HEK293 (cell line): ENCODE measurements at regions not wholly inside any gene's neighbourhood (a gene's known extent, or its start where the extent isn't known, plus 50 kb on each side); places are given as distances from the start of the nearest gene placed in this dataset.

Source experiments
- TRIM28 ChIP-seq: IDR thresholded peaks from 2 replicates; pipeline ENCODE4 v1.6.1; 2011; ENCODE audit warnings: low read length, control low read depth, borderline replicate concordance
- WT1 ChIP-seq: fragments of 450-650 bp; formaldehyde crosslinking; IDR thresholded peaks from 2 replicates; pipeline ENCODE4 v1.5.1; 2016; ENCODE audit warnings: missing biosample characterization, missing genetic modification characterization
- ZNF37A ChIP-seq: fragments of 450-650 bp; IDR thresholded peaks from 2 replicates; pipeline ENCODE4 v1.5.1; 2018; ENCODE audit warnings: missing biosample characterization, missing genetic modification characterization
- ZNF449 ChIP-seq: fragments of 450-650 bp; formaldehyde crosslinking; IDR thresholded peaks from 2 replicates; pipeline ENCODE4 v1.5.1; 2017; ENCODE audit warnings: missing biosample characterization, mild to moderate bottlenecking, missing genetic modification characterization, moderate library complexity
- ZNF488 ChIP-seq: fragments of 450-650 bp; formaldehyde crosslinking; IDR thresholded peaks from 2 replicates; pipeline ENCODE4 v1.5.1; 2016; ENCODE audit warnings: missing biosample characterization, missing genetic modification characterization
- ZNF664 ChIP-seq: fragments of 450-650 bp; formaldehyde crosslinking; IDR thresholded peaks from 2 replicates; pipeline ENCODE4 v1.5.1; 2016; ENCODE audit warnings: missing biosample characterization, missing genetic modification characterization
- TF ChIP-seq, protein P1 (sequence below): fragments of 450-650 bp; formaldehyde crosslinking; IDR thresholded peaks from 2 replicates; pipeline ENCODE4 v1.5.1; 2016; ENCODE audit warnings: missing biosample characterization, missing genetic modification characterization

GRCh38 chr6:113723182-113723581 lies 134.0 kb upstream of the MARCKS start:
- TF ChIP-seq, protein P1, sequence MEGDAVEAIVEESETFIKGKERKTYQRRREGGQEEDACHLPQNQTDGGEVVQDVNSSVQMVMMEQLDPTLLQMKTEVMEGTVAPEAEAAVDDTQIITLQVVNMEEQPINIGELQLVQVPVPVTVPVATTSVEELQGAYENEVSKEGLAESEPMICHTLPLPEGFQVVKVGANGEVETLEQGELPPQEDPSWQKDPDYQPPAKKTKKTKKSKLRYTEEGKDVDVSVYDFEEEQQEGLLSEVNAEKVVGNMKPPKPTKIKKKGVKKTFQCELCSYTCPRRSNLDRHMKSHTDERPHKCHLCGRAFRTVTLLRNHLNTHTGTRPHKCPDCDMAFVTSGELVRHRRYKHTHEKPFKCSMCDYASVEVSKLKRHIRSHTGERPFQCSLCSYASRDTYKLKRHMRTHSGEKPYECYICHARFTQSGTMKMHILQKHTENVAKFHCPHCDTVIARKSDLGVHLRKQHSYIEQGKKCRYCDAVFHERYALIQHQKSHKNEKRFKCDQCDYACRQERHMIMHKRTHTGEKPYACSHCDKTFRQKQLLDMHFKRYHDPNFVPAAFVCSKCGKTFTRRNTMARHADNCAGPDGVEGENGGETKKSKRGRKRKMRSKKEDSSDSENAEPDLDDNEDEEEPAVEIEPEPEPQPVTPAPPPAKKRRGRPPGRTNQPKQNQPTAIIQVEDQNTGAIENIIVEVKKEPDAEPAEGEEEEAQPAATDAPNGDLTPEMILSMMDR (tag by site-specific recombination): no peak
- TF ChIP-seq WT1 (tag by site-specific recombination) (no peak), ZNF664 (tag by site-specific recombination) (no peak), ZNF488 (tag by site-specific recombination) (no peak), ZNF449 (tag by site-specific recombination) (no peak), ZNF37A (tag by site-specific recombination) (no peak), TRIM28 (no peak)
